ENCODE measurements at regions not wholly inside any gene's neighbourhood (a gene's known extent, or its start where the extent isn't known, plus 50 kb on each side); places are given as distances from the start of the nearest gene placed in this dataset.

DNA sequence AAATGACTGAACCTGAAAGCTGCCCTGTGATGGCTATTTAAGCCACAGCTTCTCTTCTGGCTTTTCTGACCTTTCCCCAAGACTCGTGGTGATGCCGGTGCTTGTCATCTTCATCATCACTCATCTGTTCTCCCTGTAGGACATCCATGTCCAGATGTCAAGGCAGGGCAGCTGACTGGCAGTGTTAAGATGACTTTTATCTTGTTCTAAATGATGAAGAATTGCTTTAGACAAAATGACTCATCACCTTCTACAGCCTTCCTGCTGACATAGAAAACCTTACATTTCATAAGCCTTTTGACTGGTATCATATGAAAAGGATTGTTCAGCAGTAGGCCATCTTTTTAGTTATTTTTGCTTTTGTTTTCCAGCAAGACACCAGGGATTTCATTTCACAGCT, 67.0 kb upstream of the GPR149 start:
- TF ChIP-seq EP300 (conservative IDR thresholded peaks at IDR 0.05; ENCODE audit: poor library complexity, severe bottlenecking) (no peak), POLR2AphosphoS5 (IDR thresholded peaks at IDR 0.05) (no peak), CTCF (IDR thresholded peaks at IDR 0.05; ENCODE audit: poor library complexity, severe bottlenecking) (no peak), RAD21 (conservative IDR thresholded peaks at IDR 0.05) (no peak), EZH2 (IDR thresholded peaks at IDR 0.05; ENCODE audit: borderline replicate concordance, insufficient read depth, low read length, poor library complexity, severe bottlenecking) (no peak), REST (IDR thresholded peaks at IDR 0.05; ENCODE audit: borderline replicate concordance) (no peak), SMC3 (conservative IDR thresholded peaks at IDR 0.05; ENCODE audit: poor library complexity) (no peak)

Measured in neural cell (in vitro differentiated cells).